HG02759 (cell line): ENCODE measurements at regions not wholly inside any gene's neighbourhood (a gene's known extent, or its start where the extent isn't known, plus 50 kb on each side); places are given as distances from the start of the nearest gene placed in this dataset.
A peak's percentile ranks its signal among the peaks of the same experiment; 100 is the strongest.
"Not testable (repeated sequence)": the region's sequence is repeated elsewhere in the genome, so short reads cannot be mapped to it uniquely, and the experiment has no call there.

Experiments
- ATAC-seq: cut with Tn5 transposase; IDR thresholded peaks from one replicate; pipeline ENCODE4 v1.9.1; 2021; ENCODE audit warnings: mild to moderate bottlenecking, moderate library complexity; ENCODE audit not compliant: unreplicated experiment

DNA sequence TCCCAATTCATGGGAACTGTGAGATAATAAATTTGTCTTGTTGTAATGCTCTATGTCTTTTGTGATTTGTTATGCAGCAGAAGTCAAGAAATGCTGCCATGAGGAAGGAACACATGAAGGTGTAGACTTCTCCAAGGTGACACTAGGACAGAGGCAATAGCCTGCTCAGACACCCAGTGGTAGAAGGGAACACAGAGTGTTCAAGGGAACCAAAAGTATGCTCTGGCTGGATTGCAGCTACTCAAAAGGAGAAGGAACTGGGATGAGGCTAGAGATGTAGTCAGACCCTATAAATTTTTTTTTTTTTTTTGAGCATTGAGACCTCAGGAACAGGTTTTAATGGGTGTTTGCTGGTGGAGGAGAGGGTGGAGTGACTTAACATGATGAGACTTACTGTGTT, 232.5 kb downstream of the PARP8 start:
- ATAC-seq: no peak

GRCh38 chr5:50900952-50901510, 234.6 kb downstream of the PARP8 start:
- no peak for ATAC-seq

GRCh38 chr5:50903651-50904050, 237.2 kb downstream of the PARP8 start:
- ATAC-seq: no peak

DNA sequence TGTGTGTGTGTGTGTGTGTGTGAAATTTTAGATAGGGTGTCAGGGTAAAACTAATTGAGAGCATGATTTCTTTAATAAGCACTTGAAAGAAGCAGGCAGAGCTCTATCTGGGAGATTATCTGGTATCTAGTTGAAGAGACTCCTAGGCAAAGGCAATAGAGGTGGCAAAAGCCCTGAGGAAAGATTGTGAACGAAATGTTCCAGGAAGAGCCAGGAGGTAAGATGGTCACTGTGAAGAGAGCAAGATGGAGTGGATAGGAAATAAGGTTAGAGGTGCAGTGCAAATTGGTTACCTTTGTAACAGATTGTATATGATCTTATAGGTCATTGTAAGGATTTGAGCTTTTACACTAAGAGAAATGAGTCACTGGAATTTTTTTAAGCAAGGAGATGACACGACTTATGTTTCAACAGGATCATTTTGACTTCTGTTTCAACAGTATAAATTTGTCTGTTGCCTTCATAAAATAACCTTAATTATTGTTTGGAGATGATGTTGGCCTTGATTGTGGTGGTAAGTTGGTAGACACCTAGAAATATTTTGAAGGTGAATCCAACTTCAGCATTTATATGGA, 239.6 kb downstream of the PARP8 start:
- no peak for ATAC-seq

- ATAC-seq: not testable (repeated sequence)
Observed at GRCh38 chr5:50920160-50920559, 253.7 kb downstream of the PARP8 start.

DNA sequence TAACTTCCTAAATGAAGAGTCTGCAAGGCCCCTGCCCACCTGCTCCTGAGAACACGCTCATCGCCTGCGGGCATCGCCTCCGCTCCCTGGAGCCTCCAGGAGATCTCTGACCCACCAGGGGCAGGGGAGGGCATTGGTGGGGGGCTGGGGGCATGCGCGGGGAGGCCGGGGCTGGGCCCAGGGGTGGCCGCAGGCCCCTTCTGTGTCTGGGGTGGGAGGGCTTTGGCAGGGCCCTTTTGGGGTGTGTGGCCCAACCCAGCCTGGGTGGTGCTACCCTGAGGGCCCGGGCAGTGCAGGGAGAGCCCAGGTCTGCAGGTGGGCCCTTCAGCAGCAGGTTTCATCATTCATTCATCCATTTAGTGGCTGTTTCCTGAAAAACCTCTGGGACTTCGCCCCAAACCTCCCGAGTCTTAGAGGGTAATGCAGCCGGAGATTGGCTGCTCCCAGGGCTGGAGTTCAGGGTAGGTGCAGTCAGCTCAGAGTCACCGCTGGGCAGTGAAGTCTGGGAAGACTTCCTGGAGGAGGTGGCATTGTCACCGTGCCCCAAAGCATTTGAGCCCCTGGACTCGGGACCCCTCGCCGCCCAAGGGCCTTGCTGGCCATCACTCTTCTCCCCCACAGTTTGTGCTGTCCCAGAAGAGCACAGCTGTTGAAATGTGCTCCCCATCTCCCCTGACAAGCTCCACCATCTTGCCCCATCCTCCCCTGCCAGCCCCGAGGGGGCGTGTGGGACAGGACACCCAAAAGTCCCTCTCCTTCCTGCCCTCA, 255.1 kb downstream of the PARP8 start:
- ATAC-seq: no peak

DNA sequence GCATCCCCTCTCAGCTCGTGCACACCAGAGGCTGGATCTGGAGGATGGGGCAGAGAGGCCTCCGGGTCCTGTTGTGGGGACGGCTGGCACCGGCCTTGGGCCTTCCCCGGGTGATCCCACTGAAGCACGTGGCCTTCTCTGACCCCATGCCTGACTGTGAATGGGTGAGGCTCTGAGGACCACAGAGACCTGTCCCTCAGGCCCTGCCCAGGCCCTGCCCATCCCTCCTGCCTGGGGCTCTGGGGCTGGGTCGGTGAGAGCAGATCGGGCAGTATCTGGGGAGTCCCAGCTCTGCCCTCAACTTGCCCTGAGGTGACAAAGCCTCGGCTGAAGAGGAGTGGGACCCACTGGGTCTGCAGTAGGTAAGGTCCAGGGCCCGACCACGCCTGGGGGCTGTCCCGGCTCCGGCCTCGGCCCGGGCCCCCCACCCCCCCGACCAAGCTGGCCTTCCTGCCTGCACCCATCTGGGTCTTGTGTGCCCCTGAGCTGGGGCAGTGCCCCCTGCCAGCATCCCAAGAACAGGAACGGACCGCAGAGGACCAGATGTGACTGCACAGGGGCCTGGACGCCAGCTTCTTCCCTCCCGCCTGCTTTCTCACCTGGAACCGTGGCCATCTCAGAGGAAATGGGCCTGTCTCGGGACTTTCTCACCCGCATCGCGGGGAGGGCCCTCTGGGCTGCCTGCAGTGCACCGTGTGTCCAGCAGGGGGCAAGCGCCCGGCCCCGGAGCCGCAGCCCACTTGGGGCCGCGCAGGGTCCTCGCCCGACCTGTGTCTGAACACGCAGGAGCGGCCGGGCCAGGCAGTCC, 255.9 kb downstream of the PARP8 start:
- ATAC-seq: peak; percentile 80

DNA sequence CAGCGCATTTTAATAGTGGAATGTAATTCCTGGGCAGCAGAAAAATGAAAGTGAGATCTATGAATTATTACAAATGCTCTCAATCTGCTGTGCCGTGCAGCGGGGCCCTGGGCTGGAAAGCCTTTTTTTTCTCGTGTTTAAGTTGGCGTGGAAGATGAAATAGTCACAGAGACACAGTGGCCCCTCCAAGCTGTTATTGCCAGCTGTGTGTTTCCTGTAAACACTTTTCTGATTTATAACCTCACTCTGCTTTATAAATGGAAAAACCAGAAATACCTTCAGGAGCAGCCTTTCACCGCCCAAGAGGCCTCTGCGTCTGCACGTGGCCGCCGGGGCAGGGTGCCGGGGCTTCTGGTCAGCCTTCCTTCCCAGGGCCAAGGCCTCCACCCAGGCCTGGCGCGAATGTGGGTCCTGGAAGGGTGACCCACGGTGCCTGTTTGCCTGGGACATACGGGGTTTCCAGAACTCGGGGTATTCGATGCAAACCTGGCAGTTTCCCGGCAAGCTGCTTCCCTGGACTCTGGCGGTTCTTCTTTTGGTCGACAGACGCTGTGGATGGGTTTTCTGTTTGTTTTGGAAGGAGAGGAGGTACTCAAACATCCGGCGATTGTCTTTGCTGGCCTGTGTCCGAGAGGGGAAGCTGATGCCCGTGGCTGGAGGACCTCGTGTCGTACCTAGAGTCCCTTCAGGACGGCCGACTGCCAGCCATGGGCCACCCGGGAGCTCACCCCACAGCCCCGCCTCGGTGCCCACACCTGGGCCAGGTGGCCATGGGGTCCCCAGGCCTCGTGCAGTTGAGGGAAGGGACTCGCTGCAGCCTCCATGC, 256.7 kb downstream of the PARP8 start:
- ATAC-seq: no peak

DNA sequence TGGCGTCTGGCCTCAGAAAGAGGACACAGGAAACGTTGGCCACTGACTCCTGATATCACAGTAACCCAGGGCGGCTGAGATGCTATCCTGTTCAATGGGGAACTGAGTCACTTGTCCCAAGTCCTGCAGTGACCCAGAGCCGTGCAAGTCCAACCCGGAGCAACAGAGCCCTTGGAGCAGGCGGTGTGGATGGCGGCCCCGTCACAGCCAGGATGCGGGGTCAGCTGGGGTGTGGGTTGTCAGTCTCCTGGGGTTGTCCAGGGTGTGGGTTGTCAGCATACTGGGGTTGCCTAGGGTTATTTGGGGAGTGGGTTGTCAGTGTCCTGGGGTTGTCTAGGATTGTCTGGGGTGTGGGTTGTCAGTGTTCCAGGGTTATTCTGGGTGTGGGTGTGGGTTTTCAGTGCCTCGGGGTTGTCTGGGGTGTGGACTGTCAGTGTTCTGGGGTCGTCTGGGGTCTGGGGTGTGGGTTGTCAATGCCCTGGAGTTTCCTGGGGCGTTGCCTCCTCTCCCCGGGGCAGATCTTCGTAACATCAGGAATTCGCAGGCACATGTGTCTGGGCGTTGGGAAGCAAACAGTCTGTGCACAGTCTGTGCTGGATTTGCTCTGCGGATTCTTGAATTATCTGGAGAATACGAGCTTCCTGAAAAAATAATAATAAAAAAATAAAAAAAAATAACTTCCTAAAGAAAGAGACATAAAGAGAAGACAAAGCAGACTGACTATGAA, 257.5 kb downstream of the PARP8 start:
- ATAC-seq: no peak

- ATAC-seq: no peak
Observed at GRCh38 chr5:50927953-50928352, 261.5 kb downstream of the PARP8 start.

DNA sequence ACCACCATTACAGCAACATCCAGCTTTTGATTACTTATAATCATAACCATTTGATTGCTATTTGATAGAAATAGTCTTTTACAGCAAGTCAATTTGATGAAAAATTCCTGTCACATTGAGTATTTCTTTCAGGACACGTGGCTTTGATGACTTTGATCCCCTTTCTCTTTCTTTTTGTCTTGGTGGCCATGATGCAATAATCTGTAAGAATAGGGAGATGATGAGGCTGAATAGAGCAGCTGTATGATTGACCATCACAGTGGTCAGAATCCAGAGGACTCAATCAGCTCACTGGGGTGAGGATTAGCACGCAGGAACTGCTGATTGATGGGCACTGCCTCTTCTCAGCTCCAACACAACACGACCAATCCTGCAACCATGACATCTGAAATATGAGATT, 262.7 kb downstream of the PARP8 start:
- ATAC-seq: no peak

DNA sequence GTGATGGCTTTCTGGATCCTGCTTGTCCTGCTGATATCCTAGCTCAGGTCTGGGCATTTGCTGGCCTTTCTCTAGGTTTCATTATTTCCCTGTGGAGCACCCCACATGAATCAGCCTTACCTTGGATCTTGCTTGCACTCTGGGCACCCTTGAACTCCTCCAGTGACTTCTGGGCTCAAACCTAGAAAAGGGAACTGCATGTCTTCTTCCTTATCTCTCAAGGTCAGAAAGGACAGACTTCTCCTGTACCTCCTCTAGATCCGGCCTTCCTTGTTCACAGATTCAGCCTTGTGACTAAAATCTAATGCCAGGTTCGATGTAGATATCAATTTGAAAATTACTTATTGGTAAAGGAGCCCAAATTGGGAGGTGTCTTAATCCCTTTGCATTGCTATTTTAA, 267.9 kb downstream of the PARP8 start:
- ATAC-seq: no peak

GRCh38 chr5:50945139-50945538, 278.7 kb downstream of the PARP8 start:
- no peak for ATAC-seq

GRCh38 chr5:50947906-50948683, 281.7 kb downstream of the PARP8 start:
- no peak for ATAC-seq

- ATAC-seq: no peak
Observed at GRCh38 chr5:50953290-50953689, 286.9 kb downstream of the PARP8 start.

DNA sequence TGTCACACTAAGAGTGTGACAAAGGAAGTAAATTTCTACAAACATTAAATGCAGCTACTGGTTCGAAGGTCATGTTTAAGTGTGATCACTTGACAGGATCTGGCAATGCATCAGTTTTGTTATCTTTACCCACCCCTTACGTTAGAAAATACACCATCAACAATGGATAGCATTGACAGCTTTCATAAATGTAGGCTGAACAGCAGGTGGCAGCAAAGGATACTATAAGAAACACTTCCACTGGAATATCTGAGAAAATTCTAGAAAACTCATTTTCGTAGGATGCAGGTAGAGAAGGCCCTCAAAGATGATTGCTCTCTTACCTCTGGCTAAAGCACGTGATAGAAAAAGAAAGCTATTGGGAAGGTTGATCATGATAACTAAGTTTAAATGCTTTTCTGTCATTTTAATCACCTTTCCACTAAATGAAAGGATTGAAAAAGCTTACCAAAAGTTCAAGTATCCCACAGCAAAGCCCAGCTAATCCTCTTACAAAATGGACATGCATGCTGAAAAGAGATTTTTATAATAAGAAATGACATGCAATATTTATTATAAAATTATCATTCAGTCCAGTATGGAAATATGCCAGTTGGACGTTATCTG, 292.5 kb downstream of the PARP8 start:
- ATAC-seq: peak; percentile 31

DNA sequence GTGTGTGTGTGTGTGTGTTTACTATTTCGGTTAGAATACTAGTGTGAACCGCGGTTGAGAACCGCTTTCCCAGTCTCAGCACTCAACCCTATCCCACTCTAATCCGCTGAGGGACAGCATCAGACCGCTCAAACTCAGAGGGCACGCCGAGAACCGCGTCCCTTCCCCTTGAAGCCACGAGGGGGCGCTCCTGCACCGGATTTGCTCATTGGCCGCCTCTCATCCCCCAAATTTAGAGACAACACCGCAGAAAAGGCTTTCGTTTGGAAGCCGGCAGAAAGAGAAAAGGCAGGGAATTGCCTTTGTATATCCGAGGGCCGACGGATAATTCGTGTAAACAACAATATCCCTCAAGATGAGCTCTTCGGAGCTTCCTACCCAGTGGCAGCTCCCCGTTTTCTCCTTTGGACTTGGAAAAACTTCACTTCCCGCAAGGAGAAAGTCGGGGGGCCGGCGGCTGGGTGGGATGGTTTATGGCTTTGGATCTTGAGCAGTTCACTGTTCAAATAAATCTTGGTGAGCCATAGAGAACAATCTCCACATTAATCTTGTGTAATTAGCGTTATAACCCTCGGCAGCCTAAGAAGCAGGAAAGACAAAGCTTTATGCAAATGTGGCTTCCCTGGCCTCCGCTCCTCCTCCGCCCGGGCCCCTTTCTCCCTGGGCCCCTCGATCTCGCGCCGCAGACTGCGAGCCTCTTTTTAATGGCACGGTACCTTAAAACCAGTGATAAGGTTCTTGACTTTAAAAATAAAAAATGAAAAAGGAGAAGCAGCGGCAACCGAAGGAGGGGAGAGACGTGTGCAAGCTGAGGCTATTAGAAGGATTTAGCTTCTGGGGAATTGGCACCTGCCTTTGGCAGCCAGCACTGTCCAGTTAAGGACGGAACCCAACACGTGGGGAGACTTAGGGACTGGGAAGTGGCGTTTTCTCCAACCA, 296.8 kb downstream of the PARP8 start:
- ATAC-seq: peak; percentile 87
